ENCODE measurements at regions not wholly inside any gene's neighbourhood (a gene's known extent, or its start where the extent isn't known, plus 50 kb on each side); places are given as distances from the start of the nearest gene placed in this dataset.

DNA sequence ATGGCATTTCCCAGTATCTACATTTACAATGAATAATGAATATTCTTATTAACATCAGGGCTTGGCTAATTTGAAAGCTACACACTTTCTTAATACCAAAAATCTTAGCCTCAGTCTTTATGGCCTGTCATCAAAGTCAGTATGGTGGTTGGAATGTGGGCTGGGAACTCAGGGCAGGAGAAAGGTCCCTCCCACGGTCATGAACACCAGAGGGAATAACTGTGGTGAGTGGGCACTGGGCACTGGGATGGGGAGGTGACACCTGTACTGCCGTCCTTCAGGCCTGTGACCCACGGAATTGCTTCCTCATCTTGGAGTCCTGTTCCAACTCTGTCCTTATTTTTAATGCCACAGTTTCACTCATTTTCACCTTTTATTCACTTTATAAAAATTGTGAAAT lies 276.9 kb upstream of the PLPP4 start:
- Histone ChIP-seq H3K36me3 (replicated peaks; ENCODE audit: insufficient read depth, low read depth) (no peaks in the 10 kb centered on the region), H3K79me2 (no peaks in the 10 kb centered on the region), H3K4me3 (no peak overlapping the region), H3K27me3 (no peaks in the 10 kb centered on the region), H2AFZ (no peak overlapping the region), H3K9me2 (replicated peaks; ENCODE audit: insufficient read depth) (no peaks in the 10 kb centered on the region), H3K27ac (no peak overlapping the region), H4K20me1 (ENCODE audit: insufficient read depth, poor library complexity, severe bottlenecking) (no peaks in the 10 kb centered on the region), H3K4me1 (ENCODE audit: insufficient read depth) (no peaks in the 10 kb centered on the region), H3K9me3 (ENCODE audit: low read depth) (no peaks in the 10 kb centered on the region), H3K4me2 (no peak overlapping the region)
- no peak for DNase-seq (ENCODE audit: low spot score)
- 92% methylated on average over 3 of the region's 3 CpGs for WGBS (ENCODE audit: low lambda C conversion rate, missing lambda C conversion rate)
- no peak for TF ChIP-seq EZH2 (IDR thresholded peaks at IDR 0.05; ENCODE audit: borderline replicate concordance)
- TF ChIP-seq, protein P1, sequence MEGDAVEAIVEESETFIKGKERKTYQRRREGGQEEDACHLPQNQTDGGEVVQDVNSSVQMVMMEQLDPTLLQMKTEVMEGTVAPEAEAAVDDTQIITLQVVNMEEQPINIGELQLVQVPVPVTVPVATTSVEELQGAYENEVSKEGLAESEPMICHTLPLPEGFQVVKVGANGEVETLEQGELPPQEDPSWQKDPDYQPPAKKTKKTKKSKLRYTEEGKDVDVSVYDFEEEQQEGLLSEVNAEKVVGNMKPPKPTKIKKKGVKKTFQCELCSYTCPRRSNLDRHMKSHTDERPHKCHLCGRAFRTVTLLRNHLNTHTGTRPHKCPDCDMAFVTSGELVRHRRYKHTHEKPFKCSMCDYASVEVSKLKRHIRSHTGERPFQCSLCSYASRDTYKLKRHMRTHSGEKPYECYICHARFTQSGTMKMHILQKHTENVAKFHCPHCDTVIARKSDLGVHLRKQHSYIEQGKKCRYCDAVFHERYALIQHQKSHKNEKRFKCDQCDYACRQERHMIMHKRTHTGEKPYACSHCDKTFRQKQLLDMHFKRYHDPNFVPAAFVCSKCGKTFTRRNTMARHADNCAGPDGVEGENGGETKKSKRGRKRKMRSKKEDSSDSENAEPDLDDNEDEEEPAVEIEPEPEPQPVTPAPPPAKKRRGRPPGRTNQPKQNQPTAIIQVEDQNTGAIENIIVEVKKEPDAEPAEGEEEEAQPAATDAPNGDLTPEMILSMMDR (IDR thresholded peaks at IDR 0.05; ENCODE audit: poor library complexity): no peak
- TF ChIP-seq EZH2phosphoT487 (IDR thresholded peaks at IDR 0.05; ENCODE audit: low read depth, severe bottlenecking, unreplicated experiment): no peak

DNA sequence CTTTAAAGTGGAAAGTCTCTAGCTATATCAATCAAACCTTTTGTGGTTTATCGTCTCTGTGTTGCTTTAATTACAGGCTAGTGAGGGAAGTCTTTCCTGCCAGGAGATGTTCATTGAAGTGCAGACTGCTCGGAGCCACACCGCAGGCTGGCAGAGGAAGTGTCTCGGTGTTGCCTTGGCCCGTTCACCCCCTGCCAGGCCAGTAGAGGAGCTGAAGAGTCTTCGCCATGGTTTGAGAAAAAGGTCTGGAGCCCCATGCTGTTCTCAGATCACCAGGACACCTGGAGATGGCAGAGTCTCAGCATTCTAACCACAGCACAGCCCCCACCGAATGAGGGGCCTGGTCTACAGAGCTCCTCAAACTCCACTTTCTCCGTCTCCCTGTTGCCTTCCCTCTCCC lies 275.9 kb upstream of the PLPP4 start:
- no peak overlapping the region for H3K27ac ChIP-seq
- no peaks in the 10 kb centered on the region for H3K27me3 ChIP-seq
- H4K20me1 ChIP-seq (ENCODE audit: insufficient read depth, poor library complexity, severe bottlenecking): no peaks in the 10 kb centered on the region
- 65% methylated on average over 8 of the region's 8 CpGs for WGBS (ENCODE audit: low lambda C conversion rate, missing lambda C conversion rate)
- H2AFZ ChIP-seq: no peak overlapping the region
- H3K4me2 ChIP-seq: no peak overlapping the region
- DNase-seq (ENCODE audit: low spot score): no peak
- H3K9me3 ChIP-seq (ENCODE audit: low read depth): no peaks in the 10 kb centered on the region
- H3K9me2 ChIP-seq (replicated peaks; ENCODE audit: insufficient read depth): no peaks in the 10 kb centered on the region
- TF ChIP-seq EZH2 (IDR thresholded peaks at IDR 0.05; ENCODE audit: borderline replicate concordance): no peak
- H3K4me1 ChIP-seq (ENCODE audit: insufficient read depth): no peaks in the 10 kb centered on the region
- H3K4me3 ChIP-seq: no peak overlapping the region
- no peaks in the 10 kb centered on the region for H3K79me2 ChIP-seq
- no peaks in the 10 kb centered on the region for H3K36me3 ChIP-seq (replicated peaks; ENCODE audit: insufficient read depth, low read depth)

DNA sequence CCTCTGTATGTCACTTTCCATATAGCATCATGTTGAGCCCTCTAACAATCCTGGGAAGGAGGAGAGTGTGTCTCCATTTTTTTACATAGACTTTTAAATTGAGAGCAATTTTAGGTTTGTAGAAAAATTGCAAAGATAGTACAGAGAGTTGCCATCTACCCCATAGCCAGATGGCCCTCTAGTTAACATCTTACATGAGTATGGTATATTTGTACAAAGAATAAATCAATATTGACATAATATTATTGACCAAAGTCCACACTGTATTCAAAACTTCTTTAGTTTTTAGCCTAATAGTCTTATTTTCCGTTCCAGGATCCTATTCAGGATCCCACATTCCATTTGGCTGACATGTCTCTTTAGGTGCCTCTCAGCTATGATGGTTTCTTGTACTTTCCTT lies 274.6 kb upstream of the PLPP4 start:
- no peaks in the 10 kb centered on the region for H4K20me1 ChIP-seq (ENCODE audit: insufficient read depth, poor library complexity, severe bottlenecking)
- no peaks in the 10 kb centered on the region for H3K9me2 ChIP-seq (replicated peaks; ENCODE audit: insufficient read depth)
- no peaks in the 10 kb centered on the region for H3K27me3 ChIP-seq
- H3K27ac ChIP-seq: no peak overlapping the region
- H3K9me3 ChIP-seq (ENCODE audit: low read depth): no peaks in the 10 kb centered on the region
- no peak overlapping the region for H2AFZ ChIP-seq
- H3K4me2 ChIP-seq: no peak overlapping the region
- no peaks in the 10 kb centered on the region for H3K4me1 ChIP-seq (ENCODE audit: insufficient read depth)
- H3K36me3 ChIP-seq (replicated peaks; ENCODE audit: insufficient read depth, low read depth): no peaks in the 10 kb centered on the region
- no peak for DNase-seq (ENCODE audit: low spot score)
- TF ChIP-seq, protein P1 (IDR thresholded peaks at IDR 0.05; ENCODE audit: poor library complexity): no peak
- TF ChIP-seq EZH2 (IDR thresholded peaks at IDR 0.05; ENCODE audit: borderline replicate concordance) (no peak), EZH2phosphoT487 (IDR thresholded peaks at IDR 0.05; ENCODE audit: low read depth, severe bottlenecking, unreplicated experiment) (no peak)
- no peak overlapping the region for H3K4me3 ChIP-seq
- no peaks in the 10 kb centered on the region for H3K79me2 ChIP-seq
- WGBS (ENCODE audit: low lambda C conversion rate, missing lambda C conversion rate): 64% methylated on average over 1 of the region's 1 CpG

DNA sequence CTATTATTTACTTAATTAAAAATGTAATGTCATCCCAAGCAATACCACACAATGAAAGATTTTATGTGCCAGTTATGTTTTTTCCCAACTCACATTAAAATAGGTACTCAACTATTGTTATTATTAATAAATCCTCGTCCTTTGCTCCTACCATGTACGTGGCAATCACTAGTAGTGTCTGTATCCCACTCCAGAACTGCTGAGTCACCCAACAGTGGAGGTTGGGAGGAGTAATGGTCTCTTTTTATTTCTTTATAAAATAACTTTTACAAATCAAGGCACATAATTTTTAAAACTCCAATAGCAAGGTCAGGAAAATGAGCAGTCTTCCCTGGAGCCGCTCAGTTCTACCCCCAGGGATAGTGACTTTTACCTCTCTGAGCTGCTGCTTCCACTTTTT lies 273.5 kb upstream of the PLPP4 start:
- Histone ChIP-seq H4K20me1 (ENCODE audit: insufficient read depth, poor library complexity, severe bottlenecking) (no peaks in the 10 kb centered on the region), H3K4me1 (ENCODE audit: insufficient read depth) (no peaks in the 10 kb centered on the region), H3K4me2 (no peak overlapping the region), H3K79me2 (no peaks in the 10 kb centered on the region), H3K9me2 (replicated peaks; ENCODE audit: insufficient read depth) (no peaks in the 10 kb centered on the region), H3K27me3 (no peaks in the 10 kb centered on the region), H2AFZ (no peak overlapping the region), H3K9me3 (ENCODE audit: low read depth) (no peaks in the 10 kb centered on the region), H3K36me3 (replicated peaks; ENCODE audit: insufficient read depth, low read depth) (no peaks in the 10 kb centered on the region), H3K4me3 (no peak overlapping the region), H3K27ac (no peak overlapping the region)
- 87% methylated on average over 3 of the region's 3 CpGs for WGBS (ENCODE audit: low lambda C conversion rate, missing lambda C conversion rate)
- TF ChIP-seq, protein P1 (IDR thresholded peaks at IDR 0.05; ENCODE audit: poor library complexity): no peak
- TF ChIP-seq EZH2 (IDR thresholded peaks at IDR 0.05; ENCODE audit: borderline replicate concordance) (no peak), EZH2phosphoT487 (IDR thresholded peaks at IDR 0.05; ENCODE audit: low read depth, severe bottlenecking, unreplicated experiment) (no peak)
- DNase-seq (ENCODE audit: low spot score): no peak
